LNCAP (cell line): ENCODE measurements at regions not wholly inside any gene's neighbourhood (a gene's known extent, or its start where the extent isn't known, plus 50 kb on each side); places are given as distances from the start of the nearest gene placed in this dataset.

ENCODE experiments used
- TF ChIP-seq, protein P1 (sequence below): fragments of 450-650 bp; IDR thresholded peaks from 2 replicates; pipeline ENCODE4 v1.5.1; 2017; ENCODE audit warnings: mild to moderate bottlenecking

GRCh38 chr9:3161912-3162311 is 318.0 kb upstream of the PUM3 start:
- TF ChIP-seq, protein P1, sequence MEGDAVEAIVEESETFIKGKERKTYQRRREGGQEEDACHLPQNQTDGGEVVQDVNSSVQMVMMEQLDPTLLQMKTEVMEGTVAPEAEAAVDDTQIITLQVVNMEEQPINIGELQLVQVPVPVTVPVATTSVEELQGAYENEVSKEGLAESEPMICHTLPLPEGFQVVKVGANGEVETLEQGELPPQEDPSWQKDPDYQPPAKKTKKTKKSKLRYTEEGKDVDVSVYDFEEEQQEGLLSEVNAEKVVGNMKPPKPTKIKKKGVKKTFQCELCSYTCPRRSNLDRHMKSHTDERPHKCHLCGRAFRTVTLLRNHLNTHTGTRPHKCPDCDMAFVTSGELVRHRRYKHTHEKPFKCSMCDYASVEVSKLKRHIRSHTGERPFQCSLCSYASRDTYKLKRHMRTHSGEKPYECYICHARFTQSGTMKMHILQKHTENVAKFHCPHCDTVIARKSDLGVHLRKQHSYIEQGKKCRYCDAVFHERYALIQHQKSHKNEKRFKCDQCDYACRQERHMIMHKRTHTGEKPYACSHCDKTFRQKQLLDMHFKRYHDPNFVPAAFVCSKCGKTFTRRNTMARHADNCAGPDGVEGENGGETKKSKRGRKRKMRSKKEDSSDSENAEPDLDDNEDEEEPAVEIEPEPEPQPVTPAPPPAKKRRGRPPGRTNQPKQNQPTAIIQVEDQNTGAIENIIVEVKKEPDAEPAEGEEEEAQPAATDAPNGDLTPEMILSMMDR = no peak

DNA sequence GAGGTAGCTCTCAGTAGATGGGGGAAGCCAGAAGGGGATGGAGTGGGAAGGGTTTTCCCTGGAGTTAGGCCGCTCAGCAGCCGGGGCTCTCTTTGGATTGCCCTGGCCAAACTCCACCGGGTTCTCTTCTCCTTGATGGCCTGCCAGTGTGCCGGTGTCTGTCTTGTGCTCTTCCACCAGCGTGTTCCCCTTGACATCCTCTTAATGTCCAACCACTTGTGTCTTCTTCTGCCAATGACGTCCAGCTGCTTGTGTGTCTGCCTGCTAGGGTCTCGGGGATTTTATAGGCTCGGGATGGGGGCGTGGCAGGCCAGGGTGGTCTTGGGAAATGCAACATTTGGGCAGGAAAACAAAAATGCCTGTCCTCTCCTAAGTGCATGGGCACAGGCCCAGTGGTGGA is 313.1 kb upstream of the PUM3 start:
- TF ChIP-seq, protein P1 = no peak

- TF ChIP-seq, protein P1 = no peak
These were observed 308.0 kb upstream of the PUM3 start for GRCh38 chr9:3151672-3152576.

DNA sequence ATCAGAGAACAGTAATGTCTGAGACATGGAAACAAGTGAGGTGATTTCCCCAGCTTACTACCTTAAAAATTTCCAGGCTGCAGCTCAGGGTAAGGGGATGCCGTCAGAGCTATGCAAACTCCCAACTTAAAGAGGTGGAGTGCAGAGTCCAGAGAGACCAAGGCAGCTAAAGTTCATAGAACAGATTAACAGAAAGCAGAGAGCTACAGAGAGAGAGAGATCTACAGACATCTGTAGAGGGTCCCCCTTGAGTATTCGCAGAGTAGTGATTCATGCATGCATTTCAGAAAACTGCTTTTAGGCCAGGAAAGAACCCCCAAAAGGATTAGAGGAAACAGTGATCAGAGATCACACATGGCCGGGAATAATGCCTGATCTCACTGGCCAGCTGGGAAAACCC is 306.2 kb upstream of the PUM3 start:
- TF ChIP-seq, protein P1 = no peak

- TF ChIP-seq, protein P1 = no peak
These were observed 294.6 kb upstream of the PUM3 start for GRCh38 chr9:3138231-3139229.

- TF ChIP-seq, protein P1 = no peak
These were observed 293.4 kb upstream of the PUM3 start for GRCh38 chr9:3137347-3137695.

GRCh38 chr9:3136686-3137346 is 292.9 kb upstream of the PUM3 start:
- TF ChIP-seq, protein P1 = no peak
